A673 (cell line): ENCODE measurements at regions not wholly inside any gene's neighbourhood (a gene's known extent, or its start where the extent isn't known, plus 50 kb on each side); places are given as distances from the start of the nearest gene placed in this dataset.

Experiments used
- EZH2 ChIP-seq: fragments of 200-600 bp; sonication (generic); IDR thresholded peaks from 2 replicates; pipeline ENCODE4 v1.6.1; 2017; ENCODE audit warnings: borderline replicate concordance, low read depth, mild to moderate bottlenecking, mixed read lengths, antibody characterized with exemption, low read length; ENCODE audit not compliant: poor library complexity, severe bottlenecking
- TF ChIP-seq, protein P1 (sequence below): fragments of 300-800, 200-600 bp; sonication (generic); conservative IDR thresholded peaks from 2 replicates; pipeline ENCODE4 v1.5.1; 2017; ENCODE audit warnings: low read depth, mild to moderate bottlenecking, antibody characterized with exemption, low read length, moderate library complexity, mixed read lengths

DNA sequence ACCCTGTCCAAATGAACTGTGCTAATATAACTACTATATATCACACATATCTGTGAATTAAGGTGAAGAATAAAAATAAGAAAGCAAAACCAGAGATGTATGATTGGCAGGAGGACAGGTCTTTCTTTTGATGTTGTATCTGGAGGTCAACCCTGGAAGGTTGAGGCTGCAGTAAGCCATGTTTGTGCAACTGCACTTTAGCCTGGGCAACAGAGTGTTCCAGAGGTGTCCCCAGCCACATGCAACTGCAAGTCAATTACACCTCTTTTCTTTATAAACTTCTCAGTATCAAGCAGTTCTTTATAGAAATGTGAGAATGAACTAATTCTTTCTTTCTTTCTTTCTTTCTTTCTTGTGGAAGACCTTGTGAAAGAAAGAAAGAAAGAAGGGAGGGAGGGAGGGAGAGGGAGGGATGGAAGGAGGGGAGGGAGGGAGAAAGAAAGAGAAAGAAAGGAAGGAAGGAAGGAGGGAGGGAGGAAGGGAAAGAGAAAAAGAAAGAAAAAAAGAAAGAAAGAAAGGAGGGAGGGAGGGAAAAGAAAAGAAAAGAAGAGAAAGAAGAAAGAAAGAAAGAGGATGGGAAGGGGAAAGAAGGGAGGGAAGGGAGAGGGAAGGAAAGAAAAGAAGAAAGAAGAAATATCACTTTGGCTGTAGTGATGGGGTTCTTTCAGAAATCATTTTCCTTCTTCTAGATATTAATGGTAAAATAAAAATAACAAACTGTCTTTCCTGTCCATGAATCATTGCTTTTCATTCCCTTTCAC is 54.0 kb upstream of the S1PR1 start:
- TF ChIP-seq, protein P1, sequence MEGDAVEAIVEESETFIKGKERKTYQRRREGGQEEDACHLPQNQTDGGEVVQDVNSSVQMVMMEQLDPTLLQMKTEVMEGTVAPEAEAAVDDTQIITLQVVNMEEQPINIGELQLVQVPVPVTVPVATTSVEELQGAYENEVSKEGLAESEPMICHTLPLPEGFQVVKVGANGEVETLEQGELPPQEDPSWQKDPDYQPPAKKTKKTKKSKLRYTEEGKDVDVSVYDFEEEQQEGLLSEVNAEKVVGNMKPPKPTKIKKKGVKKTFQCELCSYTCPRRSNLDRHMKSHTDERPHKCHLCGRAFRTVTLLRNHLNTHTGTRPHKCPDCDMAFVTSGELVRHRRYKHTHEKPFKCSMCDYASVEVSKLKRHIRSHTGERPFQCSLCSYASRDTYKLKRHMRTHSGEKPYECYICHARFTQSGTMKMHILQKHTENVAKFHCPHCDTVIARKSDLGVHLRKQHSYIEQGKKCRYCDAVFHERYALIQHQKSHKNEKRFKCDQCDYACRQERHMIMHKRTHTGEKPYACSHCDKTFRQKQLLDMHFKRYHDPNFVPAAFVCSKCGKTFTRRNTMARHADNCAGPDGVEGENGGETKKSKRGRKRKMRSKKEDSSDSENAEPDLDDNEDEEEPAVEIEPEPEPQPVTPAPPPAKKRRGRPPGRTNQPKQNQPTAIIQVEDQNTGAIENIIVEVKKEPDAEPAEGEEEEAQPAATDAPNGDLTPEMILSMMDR = no peak
- no peak for TF ChIP-seq EZH2
